Esophagus squamous epithelium (tissue), 4 donors: ENCODE measurements at regions not wholly inside any gene's neighbourhood (a gene's known extent, or its start where the extent isn't known, plus 50 kb on each side); places are given as distances from the start of the nearest gene placed in this dataset.

ENCODE experiments used
- POLR2A ChIP-seq, 4 donors: fragments of 450-650 bp; IDR thresholded peaks; one replicate each; pipeline ENCODE4 v1.6.1; 2017; ENCODE audit warnings: antibody characterized with exemption in 4 of 4, mild to moderate bottlenecking in 4 of 4, moderate library complexity in 3 of 4
- TF ChIP-seq, protein P1 (sequence below), 6 experiments: fragments of 450-650 bp in 4 of 6; fragments of 200-600 bp in 2 of 6; sonication (generic) in 2 of 6; IDR thresholded peaks; one replicate each; pipeline ENCODE4 v1.5.1; 2016 to 2019; ENCODE audit warnings: antibody characterized with exemption in 6 of 6, mild to moderate bottlenecking in 4 of 6, moderate library complexity in 4 of 6

DNA sequence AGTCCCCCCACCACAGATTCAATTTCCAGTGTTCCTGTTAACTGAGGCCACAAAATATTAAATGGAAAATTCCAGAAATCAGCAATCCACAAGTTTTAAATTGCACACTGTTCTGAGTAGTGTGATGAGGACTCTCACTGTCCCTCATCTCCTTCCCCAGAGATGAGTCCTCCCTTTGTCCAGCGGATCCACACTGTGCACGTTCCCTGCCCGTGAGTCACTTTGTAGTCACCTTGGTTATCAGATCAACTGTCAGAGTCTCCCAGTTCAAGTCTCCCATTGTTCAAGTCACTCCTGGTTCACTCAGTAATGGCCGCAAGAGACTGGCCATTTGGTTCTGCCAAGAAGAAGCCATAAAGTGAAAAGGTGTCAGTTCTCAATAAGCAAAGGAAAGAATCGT is 168.6 kb upstream of the AFDN start:
- TF ChIP-seq, protein P1, sequence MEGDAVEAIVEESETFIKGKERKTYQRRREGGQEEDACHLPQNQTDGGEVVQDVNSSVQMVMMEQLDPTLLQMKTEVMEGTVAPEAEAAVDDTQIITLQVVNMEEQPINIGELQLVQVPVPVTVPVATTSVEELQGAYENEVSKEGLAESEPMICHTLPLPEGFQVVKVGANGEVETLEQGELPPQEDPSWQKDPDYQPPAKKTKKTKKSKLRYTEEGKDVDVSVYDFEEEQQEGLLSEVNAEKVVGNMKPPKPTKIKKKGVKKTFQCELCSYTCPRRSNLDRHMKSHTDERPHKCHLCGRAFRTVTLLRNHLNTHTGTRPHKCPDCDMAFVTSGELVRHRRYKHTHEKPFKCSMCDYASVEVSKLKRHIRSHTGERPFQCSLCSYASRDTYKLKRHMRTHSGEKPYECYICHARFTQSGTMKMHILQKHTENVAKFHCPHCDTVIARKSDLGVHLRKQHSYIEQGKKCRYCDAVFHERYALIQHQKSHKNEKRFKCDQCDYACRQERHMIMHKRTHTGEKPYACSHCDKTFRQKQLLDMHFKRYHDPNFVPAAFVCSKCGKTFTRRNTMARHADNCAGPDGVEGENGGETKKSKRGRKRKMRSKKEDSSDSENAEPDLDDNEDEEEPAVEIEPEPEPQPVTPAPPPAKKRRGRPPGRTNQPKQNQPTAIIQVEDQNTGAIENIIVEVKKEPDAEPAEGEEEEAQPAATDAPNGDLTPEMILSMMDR (IDR thresholded peaks at IDR 0.05): no peak
- no peak for TF ChIP-seq POLR2A (IDR thresholded peaks at IDR 0.05)
